ENCODE measurements at regions not wholly inside any gene's neighbourhood (a gene's known extent, or its start where the extent isn't known, plus 50 kb on each side); places are given as distances from the start of the nearest gene placed in this dataset.
"Not testable (repeated sequence)": the region's sequence is repeated elsewhere in the genome, so short reads cannot be mapped to it uniquely, and the experiment has no call there.

DNA sequence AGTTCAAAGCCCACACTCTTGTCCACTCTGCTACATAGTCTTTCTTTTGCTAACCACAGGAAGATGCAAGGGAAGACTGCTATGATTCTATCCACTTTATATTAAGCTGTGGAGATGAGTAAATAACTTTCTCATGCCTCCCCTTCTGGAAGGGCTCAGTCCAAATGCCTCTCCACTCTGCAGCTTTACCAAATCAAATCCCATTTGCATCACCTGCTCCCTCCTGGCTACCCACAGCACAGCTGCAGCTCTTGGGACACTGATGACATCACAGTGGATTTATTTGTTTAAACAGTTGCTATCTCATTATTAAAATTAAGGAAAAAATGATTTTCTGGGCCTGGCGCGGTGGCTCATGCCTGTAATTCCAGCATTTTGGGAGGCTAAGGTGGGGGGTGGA is 1544.9 kb upstream of the WWC1 start:
- DNase-seq: no peak

DNA sequence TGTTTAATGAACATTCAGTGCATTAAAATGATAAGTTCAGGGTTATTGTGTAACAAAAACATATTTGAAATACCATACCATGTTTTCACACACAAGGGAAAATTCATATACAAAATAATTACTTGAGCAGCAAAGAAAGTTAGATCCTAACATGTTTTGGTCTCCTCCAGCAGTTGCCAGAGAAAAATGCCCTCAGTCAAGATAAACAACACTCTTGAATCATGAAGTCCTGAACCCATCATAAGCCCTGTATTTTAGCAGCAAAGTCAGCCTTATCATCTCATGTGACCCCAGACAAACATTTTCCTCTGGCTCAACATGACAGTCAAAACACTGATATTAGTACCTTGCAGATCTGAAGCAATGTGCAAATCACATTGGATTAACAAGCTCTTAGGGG is 1541.1 kb upstream of the WWC1 start:
- DNase-seq: no peak

DNA sequence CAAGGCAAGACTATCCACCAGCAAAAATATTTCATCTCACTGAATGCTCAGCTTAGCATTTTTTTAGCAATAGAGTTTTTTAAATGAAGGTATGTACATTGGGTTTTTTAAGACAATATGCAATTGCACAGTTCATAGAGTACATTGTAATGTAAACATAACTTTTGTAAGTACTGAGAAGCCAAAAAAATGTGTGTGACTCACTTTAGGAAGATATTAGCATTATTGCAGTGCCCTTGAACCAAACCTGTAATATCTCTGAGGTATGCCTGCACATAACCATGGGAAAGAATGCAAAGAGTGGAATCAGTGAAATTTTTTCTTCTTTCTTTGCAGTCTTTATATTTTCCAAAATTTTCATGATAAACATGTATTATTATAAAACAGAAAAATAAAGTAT is 1533.3 kb upstream of the WWC1 start:
- no peak for DNase-seq

DNA sequence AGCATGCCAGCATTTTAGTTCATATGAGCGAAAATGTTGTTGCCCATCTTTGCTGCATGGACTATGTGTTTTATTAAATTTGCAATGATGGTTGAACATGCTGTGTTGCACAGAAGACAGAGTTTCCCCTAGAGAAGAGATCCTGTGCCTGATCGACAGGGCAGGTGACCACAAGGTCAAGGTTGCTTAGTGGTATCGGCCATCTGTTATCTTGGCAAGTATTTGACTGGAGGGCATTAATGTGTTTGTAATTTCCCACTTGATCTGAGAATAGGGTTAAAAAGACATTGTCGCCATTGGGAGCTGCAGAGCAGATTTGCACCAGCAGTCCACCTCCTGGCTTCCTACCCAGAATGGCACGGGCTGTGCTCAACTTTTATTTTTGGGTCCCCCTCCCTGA is 1523.6 kb upstream of the WWC1 start:
- no peak for DNase-seq

DNA sequence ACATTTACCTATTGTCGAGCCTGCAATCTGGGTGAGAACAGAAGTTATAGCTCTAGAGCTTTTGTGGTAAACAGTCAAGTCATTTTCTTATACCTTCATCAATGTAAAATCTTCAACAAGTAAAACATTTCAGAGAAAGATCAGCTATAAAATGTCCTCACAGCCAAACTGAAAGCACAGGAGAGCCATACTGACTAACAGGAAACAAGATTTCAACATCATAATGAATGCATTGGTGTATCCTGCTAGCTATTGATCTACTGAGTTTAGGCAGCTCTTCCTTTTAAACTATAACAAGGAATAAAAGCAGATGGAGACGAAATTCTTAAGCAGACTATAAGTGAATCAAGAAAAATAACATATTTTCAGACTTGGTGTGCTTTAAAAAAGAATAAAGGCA is 1522.9 kb upstream of the WWC1 start:
- DNase-seq: no peak

DNA sequence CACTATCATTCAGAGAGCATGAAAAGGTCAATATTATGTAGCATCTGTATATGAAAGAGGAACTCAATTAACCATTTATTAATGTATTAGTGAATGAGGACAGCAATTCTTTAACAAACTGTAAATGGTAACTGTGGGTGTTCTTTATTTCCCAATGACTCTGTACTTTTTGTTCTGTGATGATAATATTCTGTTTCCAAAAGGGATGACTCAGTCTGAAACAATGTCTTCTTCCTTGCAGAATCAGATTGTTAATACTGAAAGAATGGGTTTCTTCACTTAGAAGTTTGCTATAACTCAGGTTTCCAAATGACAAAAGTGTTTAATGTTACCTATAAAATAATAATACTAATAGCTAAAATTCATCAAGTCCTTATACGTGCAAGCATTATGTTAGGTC is 1518.7 kb upstream of the WWC1 start:
- DNase-seq: no peak

DNA sequence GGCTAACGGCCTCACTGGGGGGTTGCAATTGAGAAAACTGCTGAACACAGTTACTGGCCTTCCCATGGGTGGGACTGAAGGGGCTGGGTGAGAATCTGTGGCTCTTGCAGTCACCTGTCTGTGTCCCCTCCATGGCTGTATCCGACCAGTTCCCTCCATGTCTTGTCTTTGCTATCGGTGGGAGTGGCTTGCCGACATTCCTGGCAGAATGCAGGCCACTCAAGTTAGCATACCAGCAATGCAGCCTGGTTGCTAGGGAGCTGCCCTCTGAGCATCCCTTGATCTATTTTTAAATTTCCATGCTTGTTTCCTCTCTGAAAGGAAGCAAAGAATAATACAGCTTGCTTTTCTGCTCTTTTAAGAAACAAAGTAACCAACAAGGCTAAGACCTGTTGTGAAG is 1509.7 kb upstream of the WWC1 start:
- no peak for DNase-seq

DNA sequence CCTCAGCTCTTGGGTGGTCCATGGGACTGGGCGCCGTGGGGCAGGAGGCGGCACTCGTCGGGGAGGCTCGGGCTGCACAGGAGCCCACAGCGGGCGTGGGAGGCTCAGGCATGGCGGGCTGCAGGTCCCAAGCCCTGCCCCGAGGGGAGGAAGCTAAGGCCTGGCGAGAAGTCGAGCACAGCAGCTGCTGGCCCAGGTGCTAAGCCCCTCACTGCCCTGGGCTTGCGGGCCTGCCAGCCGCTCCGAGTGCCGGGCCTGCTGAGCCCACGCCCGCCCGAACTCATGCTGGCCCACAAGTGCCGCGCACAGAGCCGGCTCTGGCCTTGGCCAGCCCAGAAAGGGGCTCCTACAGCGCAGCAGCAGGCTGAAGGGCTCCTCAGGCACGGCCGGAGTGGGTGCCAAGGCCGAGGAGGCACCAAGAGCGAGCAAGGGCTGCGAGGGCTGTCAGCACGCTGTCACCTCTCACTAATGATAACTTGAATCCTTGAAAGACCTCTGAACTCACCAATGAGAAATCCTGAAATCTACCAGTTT is 1506.8 kb upstream of the WWC1 start:
- no peak for DNase-seq

DNA sequence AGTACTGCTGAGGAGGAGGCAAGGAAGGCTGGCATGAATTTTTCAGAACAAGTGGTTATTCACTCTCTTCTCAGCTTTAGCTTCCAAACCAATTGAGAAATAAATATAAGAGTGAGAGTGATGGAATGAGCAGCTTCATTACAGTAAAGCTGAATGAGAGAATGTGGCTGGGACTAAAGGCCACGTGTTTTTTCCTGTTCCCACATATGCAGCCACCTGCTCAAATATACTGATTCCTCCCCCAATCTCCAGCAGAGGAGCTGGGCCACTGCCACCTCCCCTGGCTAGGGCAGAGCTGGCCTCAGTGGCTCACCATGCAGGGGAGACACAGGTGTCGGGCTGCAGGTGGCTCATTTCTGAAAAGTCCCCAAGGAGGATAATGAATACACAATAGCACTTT is 1505.3 kb upstream of the WWC1 start:
- no peak for DNase-seq

DNA sequence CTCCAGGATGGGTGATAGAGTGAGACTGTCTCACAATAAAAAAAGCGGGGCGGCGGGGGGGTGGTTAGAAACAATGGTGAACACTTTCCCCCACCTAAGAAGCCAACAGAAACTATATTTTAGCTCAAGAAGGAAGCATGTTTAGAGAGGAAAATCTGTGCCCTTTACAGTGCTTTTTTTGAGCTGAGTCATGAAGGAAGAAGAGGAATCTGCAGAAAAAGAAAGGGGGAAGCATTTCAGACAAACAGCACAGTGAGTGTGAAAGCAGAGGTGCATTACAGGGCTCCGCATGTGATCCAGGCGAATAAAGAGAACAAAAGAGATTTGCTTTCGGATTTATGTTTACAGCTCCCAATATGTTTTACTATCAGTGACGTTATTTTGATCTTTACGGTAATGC is 1504.6 kb upstream of the WWC1 start:
- no peak for DNase-seq

DNA sequence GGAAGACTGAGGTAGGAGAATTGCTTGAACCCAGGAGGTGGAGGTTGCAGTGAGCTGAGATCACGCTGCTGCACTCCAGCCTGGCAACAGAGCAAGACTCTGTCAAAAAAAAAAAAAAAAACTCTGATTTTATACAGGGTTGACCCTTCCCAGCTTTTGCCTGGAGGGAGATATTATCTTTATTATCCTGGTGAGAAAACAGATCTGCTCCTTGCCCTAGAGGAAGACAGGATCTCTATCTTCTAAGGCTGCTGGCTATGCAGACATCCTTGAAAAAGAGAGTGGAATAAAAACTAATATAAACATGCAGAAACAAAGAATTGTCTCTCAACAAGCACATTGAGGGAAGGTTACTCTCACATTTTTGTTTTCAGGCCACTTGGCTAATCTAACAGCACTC is 1503.4 kb upstream of the WWC1 start:
- no peak for DNase-seq

DNA sequence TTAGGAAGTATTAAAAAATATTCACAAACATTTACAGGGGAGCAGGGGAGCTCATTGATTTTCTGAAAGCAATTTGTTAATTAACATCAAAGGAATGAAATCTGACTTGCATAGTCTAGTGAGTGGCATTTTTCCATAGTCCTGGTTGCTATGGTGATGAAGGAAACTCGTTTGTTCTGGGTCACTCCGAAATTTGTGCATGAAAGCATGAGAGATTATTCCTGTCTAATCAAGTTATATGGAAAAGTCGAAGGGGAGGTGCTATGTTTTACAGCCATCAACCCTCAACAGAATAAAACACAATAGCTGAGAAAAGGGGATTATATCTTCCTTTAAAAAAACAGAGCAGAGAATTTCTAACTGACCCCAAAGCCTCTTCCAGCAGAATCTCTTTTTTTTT is 1495.7 kb upstream of the WWC1 start:
- no peak for DNase-seq

DNA sequence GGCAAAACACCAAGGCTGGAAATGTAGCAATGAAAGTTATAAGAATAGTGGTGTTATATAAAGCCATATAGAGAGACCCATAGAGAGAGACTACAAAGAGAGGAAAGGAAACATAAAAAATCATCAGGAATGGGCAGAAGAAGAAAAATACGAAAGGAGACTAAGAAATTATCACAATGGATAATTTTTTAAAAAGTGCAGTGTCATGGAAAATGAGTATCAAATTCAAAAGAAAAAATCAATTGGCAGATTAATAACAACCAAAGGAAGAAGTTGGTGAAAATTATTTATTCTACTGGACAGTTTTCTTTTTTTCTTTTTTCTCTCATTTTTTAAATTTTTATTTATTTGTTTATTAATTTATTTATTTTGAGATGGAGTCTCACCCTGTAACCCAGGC is 1488.4 kb upstream of the WWC1 start:
- DNase-seq: no peak

DNA sequence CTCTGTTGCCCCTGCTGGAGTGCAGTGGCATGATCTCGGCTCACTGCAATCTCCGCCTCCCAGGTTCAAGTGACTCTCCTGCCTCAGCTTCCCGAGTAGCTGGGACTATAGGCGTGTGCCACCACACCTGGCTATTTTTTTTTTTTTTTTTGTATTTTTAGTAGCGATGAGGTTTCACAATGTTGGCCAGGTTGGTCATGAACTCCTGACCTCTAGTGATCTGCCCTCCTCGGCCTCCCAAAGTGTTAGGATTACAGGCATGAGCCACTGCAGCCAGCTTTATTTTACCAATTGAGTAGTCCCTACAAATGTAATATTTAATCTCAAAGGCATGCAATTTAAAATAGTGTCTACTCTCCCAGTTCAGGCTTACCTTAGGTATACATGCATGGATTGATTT is 1487.2 kb upstream of the WWC1 start:
- DNase-seq: not testable (repeated sequence)

DNA sequence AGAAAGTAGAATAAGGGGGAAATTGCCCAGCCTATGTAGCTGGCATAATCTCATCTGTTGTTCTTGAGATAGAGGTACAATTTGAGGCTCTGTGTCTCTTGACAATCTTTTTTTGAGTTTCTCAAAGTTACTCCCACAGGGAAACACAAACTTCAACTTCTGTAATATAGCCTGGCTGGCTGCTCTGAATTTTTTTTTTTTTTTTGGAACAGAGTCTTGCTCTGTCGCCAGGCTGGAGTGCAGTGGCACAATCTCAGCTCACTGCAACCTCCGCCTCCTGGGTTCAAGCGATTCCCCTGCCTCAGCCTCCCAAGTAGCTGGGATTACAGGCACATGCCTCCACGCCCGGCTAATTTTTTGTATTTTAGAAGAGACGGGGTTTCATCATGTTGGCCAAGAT is 1486.8 kb upstream of the WWC1 start:
- DNase-seq: not testable (repeated sequence)

DNA sequence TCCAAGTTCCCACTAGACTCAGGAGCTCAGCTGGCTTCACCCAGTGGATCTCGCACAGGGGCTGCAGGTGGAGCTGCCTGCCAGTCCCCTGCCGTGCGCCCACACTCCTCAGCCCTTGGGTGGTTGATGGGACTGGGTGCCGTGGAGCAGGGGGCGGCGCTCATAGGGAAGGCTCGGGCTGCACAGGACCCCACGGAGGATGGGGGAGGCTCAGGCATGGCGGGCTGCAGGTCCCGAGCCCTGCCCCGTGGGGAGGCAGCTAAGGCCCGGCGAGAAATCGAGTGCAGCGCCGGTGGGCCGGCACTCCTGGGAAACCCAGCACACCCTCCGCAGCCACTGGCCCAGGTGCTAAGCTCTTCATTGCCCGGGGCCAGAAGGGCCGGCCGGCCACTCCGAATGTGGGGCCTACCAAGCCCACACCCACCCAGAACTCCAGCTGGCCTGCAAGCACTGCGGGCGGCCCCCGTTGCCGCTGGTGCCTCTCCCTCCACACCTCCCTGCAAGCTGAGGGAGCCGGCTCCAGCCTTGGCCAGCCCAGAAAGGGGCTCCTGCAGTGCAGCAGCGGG is 1481.3 kb upstream of the WWC1 start:
- DNase-seq: not testable (repeated sequence)

DNA sequence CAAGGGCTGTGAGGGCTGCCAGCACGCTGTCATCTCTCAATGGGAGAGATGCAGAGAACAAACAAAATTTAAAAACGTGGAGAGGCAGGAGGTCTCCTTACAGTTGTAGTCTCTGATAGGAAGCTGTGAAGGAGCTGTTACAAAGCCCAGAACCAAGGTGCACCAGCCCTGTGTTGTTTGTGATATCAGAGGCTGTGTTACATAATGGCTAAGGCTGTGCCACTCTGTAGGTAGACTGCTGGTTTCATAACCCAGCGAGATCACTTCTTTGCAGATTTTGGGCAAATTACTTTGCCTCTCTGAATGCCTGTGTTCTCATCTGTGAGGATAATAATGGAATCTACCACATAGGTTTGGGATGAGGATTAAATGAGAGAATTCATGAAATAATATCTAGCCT is 1480.7 kb upstream of the WWC1 start:
- DNase-seq: no peak

DNA sequence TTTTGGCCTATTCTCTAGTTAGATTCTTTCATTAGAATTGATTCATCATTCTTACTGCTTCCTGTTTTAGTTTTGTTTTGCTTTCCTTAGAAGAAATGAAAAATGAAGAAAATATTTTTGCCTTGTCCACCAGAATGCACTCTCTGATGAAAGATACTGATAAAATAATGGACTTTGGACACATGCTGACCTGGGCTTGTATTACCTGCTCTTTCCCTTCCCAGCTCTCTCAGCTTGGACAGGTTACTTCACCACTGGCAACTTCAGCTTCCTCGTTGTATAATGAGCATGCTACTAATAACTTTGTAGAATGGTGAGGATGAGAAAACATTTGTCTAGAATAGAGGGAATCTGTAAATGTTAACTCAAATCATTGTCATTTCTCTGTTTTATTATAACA is 1468.1 kb upstream of the WWC1 start:
- no peak for DNase-seq

DNA sequence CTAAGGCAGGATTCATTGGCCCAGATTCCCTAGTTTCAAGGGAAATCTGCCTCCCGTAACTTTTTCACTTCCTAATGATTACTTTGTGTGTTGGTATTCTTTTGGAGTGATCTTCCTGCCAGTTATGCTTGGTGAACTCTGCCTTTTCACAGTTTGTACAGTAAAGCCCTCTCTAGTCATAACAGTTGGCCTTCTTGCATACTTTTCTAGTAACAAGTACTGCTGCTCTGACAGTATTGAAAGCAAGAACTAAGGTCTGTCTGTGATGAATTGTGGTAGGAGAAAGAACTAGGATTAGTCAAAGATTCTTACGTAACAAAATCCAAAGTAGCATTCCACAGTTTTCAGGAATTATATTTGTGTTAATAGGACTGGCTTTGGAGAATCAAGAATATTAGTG is 1457.2 kb upstream of the WWC1 start:
- no peak for DNase-seq

DNA sequence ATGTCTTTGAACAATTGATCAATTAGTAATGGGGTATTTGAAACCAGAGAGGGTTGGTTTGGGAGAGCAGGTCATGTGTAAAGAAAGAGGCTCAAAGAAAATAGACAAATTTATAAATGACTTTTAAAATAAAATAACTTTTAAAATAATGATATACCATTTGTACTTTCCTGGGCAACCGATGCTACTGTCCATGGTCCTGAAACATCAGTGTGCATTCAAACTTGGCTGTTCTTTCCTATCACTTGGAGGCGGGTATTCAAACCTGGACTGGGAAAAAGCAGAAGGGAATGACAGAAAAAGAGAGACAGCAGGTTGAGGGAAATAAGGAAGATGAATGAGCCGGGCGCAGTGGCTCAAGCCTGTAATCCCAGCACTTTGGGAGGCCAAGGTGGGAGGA is 1446.4 kb upstream of the WWC1 start:
- DNase-seq: no peak

DNA sequence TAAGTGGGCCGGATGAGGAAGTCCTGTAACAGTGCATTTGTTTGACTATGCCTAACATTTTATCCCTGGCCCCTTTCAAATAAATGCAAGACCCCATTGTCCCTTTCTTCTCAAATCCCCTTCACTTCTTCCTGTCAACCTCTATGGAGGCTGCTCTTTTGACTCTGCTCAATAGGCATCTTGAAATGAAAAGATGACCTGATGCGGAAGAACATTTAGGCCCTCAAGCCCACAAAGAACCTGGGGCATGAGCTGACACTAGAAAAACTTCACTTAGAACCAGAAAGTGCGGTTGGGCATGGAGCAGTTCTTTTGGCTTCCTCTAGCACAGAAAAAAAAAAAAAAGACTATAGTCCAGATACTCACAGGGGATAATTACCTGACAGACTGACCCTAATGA is 1434.7 kb upstream of the WWC1 start:
- DNase-seq: no peak

DNA sequence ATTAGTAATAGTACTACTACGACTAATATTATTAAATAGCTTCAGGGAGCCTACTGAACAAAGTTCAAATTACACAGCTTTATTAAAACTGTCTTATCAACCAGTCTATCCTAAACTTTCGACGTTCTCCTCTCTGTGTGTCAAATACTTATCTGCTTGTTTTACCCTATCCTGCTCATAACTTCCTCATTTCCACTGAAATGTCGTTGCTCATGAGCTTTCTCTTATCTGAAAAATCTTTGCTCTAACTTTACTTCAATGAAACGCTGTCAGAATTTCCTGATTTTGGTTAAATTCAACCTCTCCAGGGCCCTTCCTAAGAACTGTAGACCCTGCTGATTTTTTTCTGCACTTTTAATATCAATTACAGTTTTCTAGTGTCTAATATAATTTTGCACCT is 1431.0 kb upstream of the WWC1 start:
- no peak for DNase-seq

DNA sequence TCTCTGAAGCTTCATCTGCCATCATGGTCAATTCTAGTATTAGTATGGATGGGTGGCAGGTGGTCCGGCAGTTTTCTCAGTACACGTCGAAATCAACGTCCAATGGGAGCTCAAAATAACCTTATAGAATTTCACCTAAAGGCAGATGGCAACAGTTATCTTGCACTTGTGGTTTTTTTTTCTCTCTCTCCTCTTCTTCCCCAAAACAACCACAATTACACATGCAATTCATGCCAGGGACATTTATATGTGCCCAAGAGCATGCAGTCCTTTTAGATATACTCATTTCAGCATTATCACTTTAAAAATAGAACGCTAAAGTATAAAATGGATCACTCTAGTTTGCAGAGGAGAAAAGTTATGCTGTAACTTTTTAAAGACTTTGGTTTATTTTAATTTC is 1428.9 kb upstream of the WWC1 start:
- no peak for DNase-seq

DNA sequence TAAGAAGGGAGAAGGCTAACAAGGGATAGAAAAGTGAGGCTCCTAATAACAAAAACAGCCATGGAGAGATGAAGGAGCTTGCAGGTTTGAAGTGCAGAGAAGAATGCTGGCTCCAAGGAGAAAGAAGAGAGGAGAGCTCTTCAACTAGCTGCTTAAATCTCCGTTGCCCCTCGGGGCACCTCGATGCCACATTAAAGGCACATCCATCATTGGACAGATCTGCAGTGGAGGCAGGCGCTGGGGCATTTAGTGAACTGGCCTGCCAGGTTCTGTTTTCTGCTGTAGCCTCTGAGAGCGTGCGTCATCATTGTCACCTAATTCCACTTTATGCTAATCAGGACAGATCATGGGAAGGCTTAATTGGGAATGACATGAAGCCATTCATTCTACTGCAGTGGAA is 1426.2 kb upstream of the WWC1 start:
- no peak for DNase-seq

DNA sequence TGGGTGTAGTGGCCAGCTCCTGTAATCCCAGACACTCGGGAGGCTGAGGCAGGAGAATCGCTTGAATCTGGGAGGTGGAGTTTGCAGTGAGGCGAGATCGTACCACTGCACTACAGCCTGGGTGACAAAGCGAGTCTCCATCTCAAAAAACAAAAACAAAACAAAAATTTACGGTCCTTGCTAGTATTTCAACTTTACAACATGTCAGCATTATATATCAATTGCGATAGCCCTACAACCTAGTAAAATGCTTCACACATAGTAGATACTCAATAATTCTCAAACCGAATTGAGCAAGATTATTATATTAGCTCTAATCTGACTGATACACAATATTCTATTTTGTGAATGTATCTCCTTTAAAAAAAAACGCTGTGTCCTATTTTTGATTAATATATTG is 1411.0 kb upstream of the WWC1 start:
- no peak for DNase-seq

DNA sequence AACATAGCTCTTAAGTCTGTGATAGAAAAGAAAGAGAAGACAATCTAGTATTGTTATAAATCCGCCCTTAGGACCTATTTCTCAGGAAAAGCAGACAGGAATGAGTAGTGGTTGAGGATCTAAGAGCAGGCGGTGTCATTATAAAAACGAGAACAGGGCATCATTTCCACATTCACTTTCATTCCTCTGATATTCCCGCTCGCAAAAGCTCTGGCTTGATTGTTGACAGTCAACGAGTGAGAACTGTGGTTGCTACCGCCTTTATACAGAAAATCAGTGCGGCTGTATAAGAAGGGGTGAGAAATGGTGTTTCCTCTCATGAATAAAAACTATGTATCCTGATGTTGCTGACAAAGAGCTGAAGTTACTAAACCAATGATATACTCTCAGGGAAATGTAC is 1409.6 kb upstream of the WWC1 start:
- no peak for DNase-seq

Measured in bone marrow (tissue), 2 donors.